GM13977 (cell line): ENCODE measurements at regions not wholly inside any gene's neighbourhood (a gene's known extent, or its start where the extent isn't known, plus 50 kb on each side); places are given as distances from the start of the nearest gene placed in this dataset.

Source experiments
- DNase-seq: peaks from one replicate; pipeline ENCODE4 v3.0.0; 2012; ENCODE audit warnings: low spot score
- in situ Hi-C: fragments of 300-500 bp; cut with MboI; formaldehyde crosslinking; loops from one replicate; pipeline ENCODE4 v1.12.0; 2022; ENCODE audit warnings: low sequenced_read_pairs, low pct_unique_long_range_greater_than_20kb, mixed read lengths, inconsistent platforms; ENCODE audit not compliant: unreplicated experiment
- TF ChIP-seq, protein P1 (sequence below): IDR thresholded peaks from 2 replicates; pipeline ENCODE4 v1.5.1; 2012; ENCODE audit warnings: mild to moderate bottlenecking, control low read depth; ENCODE audit not compliant: insufficient read depth; ENCODE audit errors: extremely low read depth, missing control alignments

DNA sequence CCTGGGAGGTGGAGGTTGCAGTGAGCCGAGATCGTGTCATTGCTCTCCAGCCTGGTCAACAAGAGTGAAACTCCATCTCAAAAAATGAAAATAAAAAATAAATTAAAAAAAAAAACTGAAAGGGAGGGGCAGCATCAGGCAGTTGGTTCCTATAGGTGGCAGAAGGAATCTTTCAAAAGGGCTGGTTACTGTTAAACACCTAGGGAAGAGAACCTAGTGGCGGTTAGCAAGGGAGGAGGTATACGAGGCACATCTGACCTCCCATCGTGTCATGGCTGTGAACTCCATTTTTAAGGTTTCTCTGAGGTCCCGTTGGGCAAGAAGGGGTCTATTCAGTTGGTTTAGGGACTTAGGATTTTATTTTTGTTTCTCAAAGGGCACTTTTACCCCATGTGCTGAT is 150.1 kb downstream of the SLC7A11 start:
- TF ChIP-seq, protein P1, sequence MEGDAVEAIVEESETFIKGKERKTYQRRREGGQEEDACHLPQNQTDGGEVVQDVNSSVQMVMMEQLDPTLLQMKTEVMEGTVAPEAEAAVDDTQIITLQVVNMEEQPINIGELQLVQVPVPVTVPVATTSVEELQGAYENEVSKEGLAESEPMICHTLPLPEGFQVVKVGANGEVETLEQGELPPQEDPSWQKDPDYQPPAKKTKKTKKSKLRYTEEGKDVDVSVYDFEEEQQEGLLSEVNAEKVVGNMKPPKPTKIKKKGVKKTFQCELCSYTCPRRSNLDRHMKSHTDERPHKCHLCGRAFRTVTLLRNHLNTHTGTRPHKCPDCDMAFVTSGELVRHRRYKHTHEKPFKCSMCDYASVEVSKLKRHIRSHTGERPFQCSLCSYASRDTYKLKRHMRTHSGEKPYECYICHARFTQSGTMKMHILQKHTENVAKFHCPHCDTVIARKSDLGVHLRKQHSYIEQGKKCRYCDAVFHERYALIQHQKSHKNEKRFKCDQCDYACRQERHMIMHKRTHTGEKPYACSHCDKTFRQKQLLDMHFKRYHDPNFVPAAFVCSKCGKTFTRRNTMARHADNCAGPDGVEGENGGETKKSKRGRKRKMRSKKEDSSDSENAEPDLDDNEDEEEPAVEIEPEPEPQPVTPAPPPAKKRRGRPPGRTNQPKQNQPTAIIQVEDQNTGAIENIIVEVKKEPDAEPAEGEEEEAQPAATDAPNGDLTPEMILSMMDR = no peak
- in situ Hi-C loops = no loop called here
- DNase-seq = no peak

DNA sequence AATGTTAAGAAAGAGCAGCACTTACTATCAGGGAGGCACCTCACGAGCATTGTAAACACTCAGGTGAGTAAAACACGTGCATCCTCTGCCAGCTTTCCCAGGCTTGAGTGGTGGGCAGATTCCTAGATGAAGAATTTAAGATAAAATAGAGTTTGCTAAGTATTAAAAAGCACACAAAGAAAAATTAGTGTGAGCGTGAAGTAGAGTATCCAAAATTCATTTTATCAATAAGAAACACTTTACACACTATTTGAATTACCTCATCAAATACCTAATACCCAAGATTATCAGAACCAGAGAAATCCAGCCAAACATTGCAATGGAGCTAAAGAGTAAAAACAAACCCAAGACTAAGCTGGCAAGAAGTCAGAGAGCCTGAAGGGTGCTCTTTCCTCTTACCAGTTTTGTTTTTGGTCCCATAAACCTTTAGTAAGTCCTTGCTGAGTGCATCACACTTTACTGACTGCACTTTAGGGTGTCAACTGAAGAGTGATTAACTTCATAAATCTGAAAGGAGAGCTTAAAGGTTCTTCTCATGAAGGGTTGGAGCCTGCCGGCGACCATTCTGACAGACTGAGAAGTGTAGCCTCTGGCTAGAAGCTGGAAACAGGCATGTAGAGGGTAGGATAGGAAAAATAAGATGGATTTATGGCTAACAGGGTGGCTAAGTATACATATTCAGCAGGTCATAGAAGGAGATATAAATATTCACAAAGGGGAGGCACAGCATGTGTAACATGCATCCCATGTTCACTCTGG is 151.1 kb downstream of the SLC7A11 start:
- TF ChIP-seq, protein P1 = no peak
- no peak for DNase-seq
- in situ Hi-C loops = no loop called here

DNA sequence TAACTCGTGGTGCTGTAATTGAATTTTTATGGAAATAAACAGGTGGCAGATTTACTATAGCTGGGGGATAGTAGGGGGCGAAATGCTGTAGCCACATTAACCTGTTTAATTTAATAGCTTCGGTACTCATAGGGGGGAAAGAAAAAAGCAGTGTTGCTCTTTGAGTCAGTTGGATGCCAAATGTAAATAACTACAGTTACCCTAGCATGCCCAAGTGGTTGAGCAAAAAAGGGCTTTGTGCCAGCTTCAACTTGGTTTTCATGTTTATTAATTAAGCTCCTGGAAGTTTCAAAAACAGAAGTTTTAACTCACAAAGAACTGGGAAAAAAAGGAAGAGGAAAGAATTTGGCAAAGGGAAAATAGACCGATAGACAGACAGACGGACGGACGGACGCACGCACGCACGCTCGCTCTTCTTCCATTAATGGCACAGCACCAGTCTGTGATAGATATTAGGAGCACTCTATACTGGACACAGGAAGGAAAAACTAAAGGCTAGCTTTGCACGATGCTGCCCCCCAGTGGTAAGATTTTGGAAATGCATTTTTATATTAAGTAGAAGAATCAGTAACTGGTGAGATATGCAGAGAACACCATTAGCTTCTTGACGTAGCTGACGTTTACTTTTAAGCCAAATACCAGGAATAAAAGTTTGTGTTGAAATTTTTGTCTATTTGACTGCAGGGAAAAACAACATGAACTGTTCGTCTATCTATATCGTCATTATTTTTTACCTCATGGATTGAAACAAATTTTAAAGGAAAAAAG is 151.8 kb downstream of the SLC7A11 start:
- peak; percentile 81 for DNase-seq
- in situ Hi-C loops = no loop called here
- TF ChIP-seq, protein P1 = peak; percentile 69

DNA sequence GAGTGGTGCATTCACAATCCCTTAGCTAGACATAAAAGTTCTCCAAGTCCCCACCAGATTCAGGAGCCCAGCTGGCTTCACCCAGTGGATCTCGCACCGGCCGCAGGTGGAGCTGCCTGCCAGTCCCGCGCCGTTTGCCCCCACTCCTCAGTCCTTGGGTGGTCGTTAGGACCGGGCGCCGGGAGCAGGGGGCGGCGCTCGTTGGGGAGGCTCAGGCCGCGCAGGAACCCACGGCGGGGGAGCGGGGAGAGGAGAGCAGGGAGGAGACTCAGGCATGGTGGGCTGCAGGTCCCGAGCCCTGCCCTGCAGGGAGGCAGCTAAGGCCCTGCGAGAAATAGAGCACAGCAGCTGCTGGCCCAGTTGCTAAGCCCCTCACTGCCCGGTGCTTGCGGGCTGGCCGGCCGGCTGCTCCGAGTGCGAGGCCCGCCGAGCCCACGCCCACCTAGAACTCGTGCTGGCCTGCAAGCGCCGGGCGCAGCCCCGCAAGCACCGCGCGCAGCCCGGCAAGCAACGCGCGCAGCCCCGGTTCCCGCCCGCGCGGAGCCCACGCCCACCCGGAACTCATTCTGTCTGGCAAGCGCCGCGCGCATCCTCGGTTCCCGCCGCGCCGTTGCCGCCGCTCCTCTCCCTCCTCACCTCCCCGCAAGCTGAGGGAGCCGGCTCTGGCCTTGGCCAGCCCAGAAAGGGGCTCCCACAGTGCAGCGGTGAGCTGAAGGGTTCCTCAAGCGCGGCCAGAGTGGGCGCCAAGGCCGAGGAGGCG is 153.5 kb downstream of the SLC7A11 start:
- DNase-seq = no peak
- TF ChIP-seq, protein P1 = no peak
- in situ Hi-C loops = no loop called here

DNA sequence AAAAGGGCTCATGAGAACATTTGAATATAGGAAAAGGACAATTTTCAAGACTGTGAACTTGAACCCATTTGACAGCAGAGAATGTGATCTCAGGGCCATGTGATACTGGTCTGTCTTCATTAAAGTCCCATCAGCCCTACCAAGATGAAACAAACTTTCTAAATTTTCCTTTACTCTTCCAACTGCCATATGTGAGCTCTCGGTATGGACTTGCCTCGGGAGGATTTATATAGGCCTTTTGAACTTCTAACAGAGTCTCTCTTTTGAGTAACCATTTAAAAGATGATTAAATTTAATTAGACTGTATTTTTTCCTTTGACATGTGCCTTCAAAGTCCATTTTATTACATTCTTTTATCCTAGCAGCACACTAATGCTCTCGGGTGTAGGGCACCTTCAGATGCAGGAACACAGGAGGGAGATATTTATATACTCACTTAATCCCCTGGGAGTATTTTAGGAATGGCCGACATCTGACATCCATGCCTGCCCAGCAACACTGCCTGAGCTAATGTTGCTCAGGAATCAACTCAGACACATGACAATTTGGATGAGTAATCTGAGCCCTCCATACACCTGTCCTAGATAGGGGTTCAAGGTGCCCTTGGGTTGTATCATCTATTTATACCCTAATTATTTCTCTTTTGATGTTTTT is 155.0 kb downstream of the SLC7A11 start:
- in situ Hi-C loops = no loop called here
- TF ChIP-seq, protein P1 = no peak
- no peak for DNase-seq

DNA sequence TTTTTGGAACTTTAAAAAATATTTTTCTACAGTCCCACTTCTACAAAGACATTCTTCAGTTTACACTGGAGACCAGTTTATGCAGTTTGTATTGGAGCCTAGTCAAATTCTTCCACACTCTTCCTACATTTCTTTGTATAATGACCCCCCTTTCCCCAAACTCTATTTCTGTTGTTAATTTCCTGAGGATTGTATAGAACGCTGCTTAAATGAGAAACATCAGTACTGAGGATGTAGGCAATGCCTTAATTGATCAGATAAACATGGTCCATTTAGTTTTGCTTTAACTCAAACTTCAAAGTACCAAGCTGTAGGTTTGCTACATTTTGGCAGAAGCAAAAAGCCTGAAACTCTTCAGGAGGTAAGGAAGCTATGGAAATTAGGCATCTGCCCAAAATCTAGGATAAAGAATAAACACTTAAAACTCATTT is 155.5 kb downstream of the SLC7A11 start:
- in situ Hi-C loops = no loop called here
- TF ChIP-seq, protein P1 = no peak
- DNase-seq = no peak
